Activated naive CD4-positive, alpha-beta T cell treated with anti-CD3 and anti-CD28 coated beads, Interleukin-2, amount 50 U/mL, for 24 hours (primary cell): ENCODE measurements at regions not wholly inside any gene's neighbourhood (a gene's known extent, or its start where the extent isn't known, plus 50 kb on each side); places are given as distances from the start of the nearest gene placed in this dataset.

Source experiments
- H3K27ac Mint-ChIP-seq: one replicate; pipeline ENCODE4 v1.8.0; 2021; ENCODE audit warnings: mild to moderate bottlenecking, mixed read lengths
- H3K27me3 Mint-ChIP-seq: one replicate; pipeline ENCODE4 v1.8.0; 2021; ENCODE audit warnings: mixed read lengths
- H3K36me3 Mint-ChIP-seq: one replicate; pipeline ENCODE4 v1.8.0; 2021; ENCODE audit warnings: mixed read lengths
- H3K4me1 Mint-ChIP-seq: one replicate; pipeline ENCODE4 v1.8.0; 2021; ENCODE audit warnings: mixed read lengths
- H3K4me3 Mint-ChIP-seq: one replicate; pipeline ENCODE4 v1.8.0; 2021; ENCODE audit warnings: mild to moderate bottlenecking, mixed read lengths
- H3K9me3 Mint-ChIP-seq: one replicate; pipeline ENCODE4 v1.8.0; 2021; ENCODE audit warnings: mixed read lengths

- Mint-ChIP-seq H3K4me1 (no peaks in the 10 kb centered on the region), H3K36me3 (no peaks in the 10 kb centered on the region), H3K4me3 (no peak overlapping the region), H3K27me3 (peaks cover 4% of the 10 kb centered on the region), H3K9me3 (no peaks in the 10 kb centered on the region), H3K27ac (no peak overlapping the region)
These were observed 50.0 kb upstream of the SHH start for GRCh38 chr7:155862123-155862892.
